ENCODE measurements at regions not wholly inside any gene's neighbourhood (a gene's known extent, or its start where the extent isn't known, plus 50 kb on each side); places are given as distances from the start of the nearest gene placed in this dataset.

GRCh38 chr4:100280807-100281206, 90.5 kb upstream of the DDIT4L start:
- TF ChIP-seq CTCF (IDR thresholded peaks at IDR 0.05; ENCODE audit: borderline replicate concordance, extremely low read depth, low read length, poor library complexity, severe bottlenecking) (no peak), EZH2 (IDR thresholded peaks at IDR 0.05; ENCODE audit: borderline replicate concordance, low read depth, low read length, severe bottlenecking) (no peak)
